DOHH2 (cell line): ENCODE measurements at regions not wholly inside any gene's neighbourhood (a gene's known extent, or its start where the extent isn't known, plus 50 kb on each side); places are given as distances from the start of the nearest gene placed in this dataset.

ENCODE experiments used
- H3F3A ChIP-seq: fragments of 200-600 bp; sonication (generic), shearing (Covaris generic); 2 replicates; pipeline ENCODE4 v1.6.0; 2016; ENCODE audit warnings: antibody characterized with exemption, mild to moderate bottlenecking; ENCODE audit not compliant: control insufficient read depth, insufficient read depth
- H3K27ac ChIP-seq: fragments of 200-600 bp; sonication (generic); 2 replicates; pipeline ENCODE4 v1.5.1; 2014; ENCODE audit warnings: low read depth, mild to moderate bottlenecking, low read length, moderate library complexity
- H3K27me3 ChIP-seq: fragments of 200-600 bp; sonication (generic); 2 replicates; pipeline ENCODE4 v1.6.1; 2014; ENCODE audit warnings: mild to moderate bottlenecking, low read length, mixed read lengths; ENCODE audit not compliant: control insufficient read depth
- H3K36me3 ChIP-seq: fragments of 200-600 bp; sonication (generic); 2 replicates; pipeline ENCODE4 v1.6.1; 2014; ENCODE audit warnings: mild to moderate bottlenecking, low read length, moderate library complexity, mixed read lengths; ENCODE audit not compliant: control insufficient read depth
- H3K4me1 ChIP-seq: fragments of 200-600 bp; sonication (generic); 2 replicates; pipeline ENCODE4 v1.6.1; 2014; ENCODE audit warnings: mild to moderate bottlenecking, low read length, mixed read lengths; ENCODE audit not compliant: control insufficient read depth
- H3K4me2 ChIP-seq: fragments of 200-600 bp; sonication (generic); 2 replicates; pipeline ENCODE4 v1.6.0; 2014; ENCODE audit warnings: mild to moderate bottlenecking, low read length, moderate library complexity
- H3K4me3 ChIP-seq: fragments of 200-600 bp; sonication (generic); 2 replicates; pipeline ENCODE4 v1.5.1; 2014; ENCODE audit warnings: mild to moderate bottlenecking, low read length, mixed read lengths
- H3K79me2 ChIP-seq: fragments of 200-600 bp; sonication (generic); 2 replicates; pipeline ENCODE4 v1.6.1; 2014; ENCODE audit warnings: mild to moderate bottlenecking, low read length, mixed read lengths; ENCODE audit not compliant: control insufficient read depth
- H3K9me2 ChIP-seq: fragments of 200-600 bp; sonication (generic); replicated peaks from 2 replicates; pipeline ENCODE4 v1.6.1; 2014; ENCODE audit warnings: mild to moderate bottlenecking, low read length, mixed read lengths; ENCODE audit not compliant: control insufficient read depth
- H3K9me3 ChIP-seq: fragments of 200-600 bp; sonication (generic); 2 replicates; pipeline ENCODE4 v1.6.1; 2014; ENCODE audit warnings: antibody characterized with exemption, low read length, mixed read lengths; ENCODE audit not compliant: control insufficient read depth, insufficient read depth
- H4K20me1 ChIP-seq: fragments of 200-600 bp; sonication (generic); 2 replicates; pipeline ENCODE4 v1.6.0; 2014; ENCODE audit warnings: low read depth, mild to moderate bottlenecking, antibody characterized with exemption, low read length, moderate library complexity; ENCODE audit not compliant: control insufficient read depth, insufficient read depth
- CTCF ChIP-seq: fragments of 200-600 bp; sonication (generic); IDR thresholded peaks from one replicate; pipeline ENCODE4 v1.5.1; 2014; ENCODE audit warnings: antibody characterized with exemption, mild to moderate bottlenecking, low read depth, low read length; ENCODE audit not compliant: poor library complexity, severe bottlenecking
- EZH2phosphoT487 ChIP-seq: fragments of 200-600 bp; sonication (generic); IDR thresholded peaks from 2 replicates; pipeline ENCODE4 v1.6.1; 2017; ENCODE audit warnings: borderline replicate concordance, mild to moderate bottlenecking, antibody characterized with exemption, low read length, moderate library complexity, mixed read lengths

GRCh38 chr21:16570171-16570570 lies 840.4 kb downstream of the USP25 start:
- no peak for TF ChIP-seq EZH2phosphoT487
- TF ChIP-seq CTCF = no peak
- H3K27ac ChIP-seq = no peak overlapping the region
- H3K4me2 ChIP-seq = no peak overlapping the region
- H3K79me2 ChIP-seq = no peaks in the 10 kb centered on the region
- H4K20me1 ChIP-seq = no peaks in the 10 kb centered on the region
- H3K36me3 ChIP-seq = no peaks in the 10 kb centered on the region
- H3K9me3 ChIP-seq = no peaks in the 10 kb centered on the region; the same call in 1 of the 2 replicates
- no peaks in the 10 kb centered on the region for H3K9me2 ChIP-seq
- H3K4me1 ChIP-seq = no peaks in the 10 kb centered on the region
- no peak overlapping the region for H3K4me3 ChIP-seq
- no peaks in the 10 kb centered on the region for H3F3A ChIP-seq
- no peaks in the 10 kb centered on the region for H3K27me3 ChIP-seq

- Histone ChIP-seq H3K4me2 (no peak overlapping the region), H3K4me1 (no peaks in the 10 kb centered on the region), H3K27ac (no peak overlapping the region), H3K4me3 (no peak overlapping the region), H3K36me3 (no peaks in the 10 kb centered on the region), H3F3A (no peaks in the 10 kb centered on the region), H4K20me1 (no peaks in the 10 kb centered on the region), H3K79me2 (no peaks in the 10 kb centered on the region), H3K9me2 (no peaks in the 10 kb centered on the region), H3K9me3 (no peaks in the 10 kb centered on the region; the same call in 1 of the 2 replicates), H3K27me3 (no peaks in the 10 kb centered on the region)
- TF ChIP-seq EZH2phosphoT487 = no peak
Measured at GRCh38 chr21:16570856-16571255, 841.1 kb downstream of the USP25 start.

- Histone ChIP-seq H3K4me3 (no peak overlapping the region), H3K4me2 (no peak overlapping the region), H3K27me3 (no peaks in the 10 kb centered on the region), H3F3A (no peaks in the 10 kb centered on the region), H3K9me2 (no peaks in the 10 kb centered on the region), H3K4me1 (no peaks in the 10 kb centered on the region), H3K27ac (no peak overlapping the region), H3K9me3 (no peaks in the 10 kb centered on the region; the same call in 1 of the 2 replicates), H3K36me3 (no peaks in the 10 kb centered on the region), H4K20me1 (no peaks in the 10 kb centered on the region), H3K79me2 (no peaks in the 10 kb centered on the region)
- no peak for TF ChIP-seq CTCF
- no peak for TF ChIP-seq EZH2phosphoT487
Measured at GRCh38 chr21:16571594-16571993, 841.8 kb downstream of the USP25 start.

- Histone ChIP-seq H3K4me1 (no peaks in the 10 kb centered on the region), H3F3A (no peaks in the 10 kb centered on the region), H3K4me2 (no peak overlapping the region), H3K9me3 (no peaks in the 10 kb centered on the region; the same call in 1 of the 2 replicates), H4K20me1 (no peaks in the 10 kb centered on the region), H3K9me2 (no peaks in the 10 kb centered on the region), H3K4me3 (no peak overlapping the region), H3K36me3 (no peaks in the 10 kb centered on the region), H3K27ac (no peak overlapping the region), H3K79me2 (no peaks in the 10 kb centered on the region), H3K27me3 (no peaks in the 10 kb centered on the region)
- no peak for TF ChIP-seq EZH2phosphoT487
- no peak for TF ChIP-seq CTCF
Measured at GRCh38 chr21:16572032-16572431, 842.2 kb downstream of the USP25 start.
